ENCODE measurements at regions not wholly inside any gene's neighbourhood (a gene's known extent, or its start where the extent isn't known, plus 50 kb on each side); places are given as distances from the start of the nearest gene placed in this dataset.

DNA sequence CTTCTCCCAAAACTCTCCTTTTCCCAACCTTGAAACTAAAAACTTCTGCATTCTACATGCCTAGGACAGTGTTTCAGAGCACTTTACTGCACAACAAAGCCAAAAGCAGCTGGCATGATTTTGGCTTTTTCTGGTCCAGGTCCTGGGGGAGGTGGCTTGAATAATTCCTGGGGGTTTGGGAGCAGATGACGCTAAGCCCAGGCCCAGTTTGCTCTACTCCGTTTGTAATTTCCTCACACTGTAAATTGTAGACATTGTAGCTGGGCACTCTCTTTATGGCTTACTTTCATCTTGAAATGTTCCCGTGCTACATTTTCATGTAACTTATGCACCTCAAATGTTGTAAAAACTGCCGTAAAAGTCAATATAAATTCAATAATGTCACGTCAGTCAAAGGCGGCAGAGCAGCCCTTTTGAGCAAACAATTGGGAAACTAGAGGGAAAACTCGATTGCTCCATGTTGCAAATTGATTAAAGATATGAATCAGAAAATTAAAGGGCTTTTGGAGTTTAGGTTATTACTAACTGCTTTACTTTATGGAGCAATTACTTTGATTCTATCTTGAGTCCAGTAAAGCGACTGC lies 373.2 kb upstream of the SLC14A2 start:
- H3K27ac ChIP-seq = no peak overlapping the region
- TF ChIP-seq CTCF (IDR thresholded peaks at IDR 0.05) (no peak), ZFX (IDR thresholded peaks at IDR 0.05; ENCODE audit: borderline replicate concordance) (no peak)

GRCh38 chr18:45243340-45244110 lies 371.8 kb upstream of the SLC14A2 start:
- TF ChIP-seq ZFX (IDR thresholded peaks at IDR 0.05; ENCODE audit: borderline replicate concordance) (no peak), CTCF (IDR thresholded peaks at IDR 0.05) (no peak)
- H3K27ac ChIP-seq = no peak overlapping the region

DNA sequence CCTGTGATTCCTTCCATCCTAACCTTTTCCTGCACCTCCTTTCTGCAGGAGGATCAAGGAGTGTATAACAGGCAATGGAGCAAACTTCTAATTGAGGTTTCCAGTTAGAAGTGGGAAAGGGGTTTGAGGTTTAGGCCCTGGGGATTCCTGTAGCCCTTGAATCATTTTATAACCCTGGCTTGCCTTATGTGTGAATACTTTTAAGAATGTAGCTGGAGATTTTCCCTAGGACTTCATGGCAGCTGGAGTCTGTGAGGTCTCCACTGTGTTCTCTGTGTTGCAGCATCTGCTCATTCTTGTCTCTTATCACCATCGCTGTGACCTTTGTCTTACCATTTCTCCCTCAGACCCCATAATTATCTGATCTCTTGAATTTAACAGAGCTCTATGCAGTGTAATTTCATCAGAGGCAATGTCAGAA lies 370.2 kb upstream of the SLC14A2 start:
- TF ChIP-seq ZFX (IDR thresholded peaks at IDR 0.05; ENCODE audit: borderline replicate concordance) (no peak), CTCF (IDR thresholded peaks at IDR 0.05) (no peak)
- no peak overlapping the region for H3K27ac ChIP-seq

GRCh38 chr18:45248240-45248903 lies 366.9 kb upstream of the SLC14A2 start:
- no peak overlapping the region for H3K27ac ChIP-seq
- TF ChIP-seq CTCF (IDR thresholded peaks at IDR 0.05) (no peak), ZFX (IDR thresholded peaks at IDR 0.05; ENCODE audit: borderline replicate concordance) (no peak)

DNA sequence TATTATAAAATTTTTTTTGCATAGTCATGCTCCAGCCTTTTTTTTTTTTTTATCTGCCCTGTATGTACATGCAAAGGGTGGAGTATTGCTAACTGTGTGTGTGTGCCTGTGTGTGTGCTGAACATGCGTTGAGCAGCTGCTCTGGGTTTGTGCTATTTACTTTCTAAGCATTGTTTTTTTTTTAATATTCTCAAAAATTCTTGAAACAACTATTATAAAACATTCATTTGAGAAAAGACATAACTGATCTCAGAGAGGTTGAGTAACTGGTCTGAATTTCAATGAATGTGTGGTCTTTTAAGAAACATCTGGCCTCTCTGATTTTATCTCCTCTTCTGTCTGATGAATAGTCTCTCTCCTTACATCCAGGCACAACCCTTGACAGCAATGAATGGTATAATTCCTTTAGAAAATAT lies 366.0 kb upstream of the SLC14A2 start:
- TF ChIP-seq CTCF (IDR thresholded peaks at IDR 0.05) (no peak), ZFX (IDR thresholded peaks at IDR 0.05; ENCODE audit: borderline replicate concordance) (no peak)
- no peak overlapping the region for H3K27ac ChIP-seq

- no peak overlapping the region for H3K27ac ChIP-seq
Observed at GRCh38 chr18:45250479-45250878, 364.8 kb upstream of the SLC14A2 start.

More at GRCh38 chr18:45250479-45250878, 364.8 kb upstream of the SLC14A2 start:
- no peak for TF ChIP-seq ZFX (IDR thresholded peaks at IDR 0.05; ENCODE audit: borderline replicate concordance)
- no peak for TF ChIP-seq CTCF (IDR thresholded peaks at IDR 0.05)

Data from 22Rv1 (cell line).